HG03469 (cell line): ENCODE measurements at regions not wholly inside any gene's neighbourhood (a gene's known extent, or its start where the extent isn't known, plus 50 kb on each side); places are given as distances from the start of the nearest gene placed in this dataset.
"Not testable (repeated sequence)": the region's sequence is repeated elsewhere in the genome, so short reads cannot be mapped to it uniquely, and the experiment has no call there.

ENCODE experiments used
- ATAC-seq: cut with Tn5 transposase; IDR thresholded peaks from one replicate; pipeline ENCODE4 v1.9.1; 2021; ENCODE audit warnings: mild to moderate bottlenecking, moderate library complexity, moderate number of reproducible peaks; ENCODE audit not compliant: unreplicated experiment

DNA sequence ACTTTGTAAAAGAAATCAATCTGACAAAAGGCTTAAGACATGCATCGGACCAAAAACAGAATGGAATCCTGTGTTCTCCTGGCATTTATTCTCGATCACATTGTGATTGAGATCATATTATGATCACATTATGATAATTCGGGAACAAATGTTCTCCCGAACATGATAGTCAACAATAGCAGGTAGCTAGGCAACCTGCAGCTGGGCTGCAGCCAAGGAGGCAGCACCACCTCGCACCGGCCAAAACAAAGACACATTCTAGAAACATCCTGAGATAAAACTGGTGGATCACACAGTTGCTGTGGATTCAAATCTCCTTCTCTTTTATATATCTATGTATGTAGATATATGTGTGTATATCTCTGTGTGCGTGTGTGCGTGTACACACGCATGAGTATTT is 480.6 kb upstream of the CYLC2 start:
- no peak for ATAC-seq

DNA sequence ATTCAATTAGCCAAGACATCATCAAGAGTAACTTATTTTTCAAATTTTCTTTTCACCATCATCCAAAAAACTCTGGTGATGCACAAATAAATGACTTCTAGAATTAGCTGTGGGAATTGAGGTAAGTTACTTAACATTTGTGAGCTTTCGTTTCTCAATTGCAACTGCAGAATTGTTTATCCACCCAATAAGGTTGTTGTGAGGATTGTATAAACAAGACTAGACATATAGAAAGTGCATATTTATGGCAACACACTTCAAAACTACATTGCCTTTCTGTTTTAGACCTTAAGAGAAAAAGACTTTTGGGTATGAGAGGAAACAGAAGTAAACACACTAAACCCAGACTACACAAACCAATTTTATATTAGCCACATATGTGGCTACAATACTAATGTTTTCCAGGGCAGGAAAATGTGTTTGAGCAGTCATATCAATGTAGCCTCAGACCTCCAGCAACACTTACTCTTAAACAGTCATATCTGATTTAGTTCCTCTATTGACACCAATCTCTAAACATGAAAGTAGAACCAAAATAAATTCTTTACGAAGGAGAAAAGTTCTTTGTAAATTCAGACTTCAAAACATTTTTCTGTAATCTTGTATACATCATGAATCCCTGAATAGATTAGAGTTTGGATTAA is 488.0 kb upstream of the CYLC2 start:
- ATAC-seq = no peak

GRCh38 chr9:102506406-102506805 is 488.7 kb upstream of the CYLC2 start:
- ATAC-seq = no peak

GRCh38 chr9:102499468-102499867 is 495.7 kb upstream of the CYLC2 start:
- ATAC-seq = no peak

DNA sequence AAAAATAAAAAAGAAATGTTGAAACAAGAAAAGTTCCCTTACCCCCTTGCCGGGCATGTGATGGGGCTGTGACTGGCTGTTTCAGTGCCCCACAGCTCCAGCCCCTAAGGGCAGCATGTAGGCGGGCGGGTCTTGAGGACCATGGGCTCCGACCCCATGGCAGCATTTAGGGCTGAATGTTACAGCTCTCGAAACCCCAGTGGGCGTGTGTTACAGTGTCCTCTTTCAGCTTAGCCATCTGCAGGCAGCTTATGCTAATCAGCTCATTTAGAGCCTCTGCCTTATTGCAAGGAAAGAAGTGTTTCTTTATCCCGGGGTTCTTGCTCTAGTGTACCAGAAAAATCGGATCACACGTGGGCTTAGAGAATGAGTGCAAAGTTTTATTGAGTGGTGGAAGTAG is 497.4 kb upstream of the CYLC2 start:
- no peak for ATAC-seq

- ATAC-seq = not testable (repeated sequence)
Measured at GRCh38 chr9:102486976-102487375, 508.2 kb upstream of the CYLC2 start.

GRCh38 chr9:102483651-102484050 is 511.5 kb upstream of the CYLC2 start:
- no peak for ATAC-seq

- ATAC-seq = no peak
Measured at GRCh38 chr9:102482776-102483175, 512.4 kb upstream of the CYLC2 start.

DNA sequence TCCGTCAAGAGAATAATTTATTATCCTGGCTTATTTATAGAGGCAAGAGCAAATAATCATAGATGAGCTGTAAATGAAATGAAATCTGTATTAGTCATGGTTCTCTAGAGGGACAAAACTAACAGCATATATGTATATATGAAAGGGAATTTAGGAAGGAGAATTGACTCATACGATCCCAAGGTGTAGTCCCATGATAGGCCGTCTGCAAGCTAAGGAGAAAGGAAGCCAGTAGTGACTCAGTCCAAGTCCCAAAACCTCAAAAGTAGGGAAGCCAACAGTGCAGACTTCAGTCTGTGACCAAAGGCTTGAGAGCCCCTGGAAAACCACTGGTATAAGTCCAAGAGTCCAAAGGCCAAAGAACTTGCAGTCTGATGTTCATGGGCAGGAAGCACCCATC is 515.9 kb upstream of the CYLC2 start:
- no peak for ATAC-seq

DNA sequence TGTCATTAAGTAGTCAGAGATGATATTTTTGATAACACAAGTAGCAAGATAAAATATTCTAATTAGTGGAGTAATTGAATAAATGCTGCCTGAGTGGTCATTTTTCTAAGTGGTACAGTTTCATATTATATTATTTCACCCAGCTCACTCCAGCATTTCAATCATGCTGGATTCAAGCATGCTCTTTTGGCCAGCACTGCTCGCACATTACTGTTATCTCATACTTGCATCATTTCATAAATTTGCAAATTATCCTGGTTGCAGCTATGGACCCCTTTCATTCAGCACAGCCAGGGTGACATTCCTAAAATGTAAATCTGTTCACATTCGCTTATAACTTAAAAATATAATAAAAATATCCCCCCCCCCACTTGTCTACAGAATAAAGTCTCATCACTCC is 520.8 kb upstream of the CYLC2 start:
- ATAC-seq = no peak

- not testable (repeated sequence) for ATAC-seq
Measured at GRCh38 chr9:102469430-102469829, 525.7 kb upstream of the CYLC2 start.

- ATAC-seq = no peak
Measured at GRCh38 chr9:102461156-102461819, 533.8 kb upstream of the CYLC2 start.

DNA sequence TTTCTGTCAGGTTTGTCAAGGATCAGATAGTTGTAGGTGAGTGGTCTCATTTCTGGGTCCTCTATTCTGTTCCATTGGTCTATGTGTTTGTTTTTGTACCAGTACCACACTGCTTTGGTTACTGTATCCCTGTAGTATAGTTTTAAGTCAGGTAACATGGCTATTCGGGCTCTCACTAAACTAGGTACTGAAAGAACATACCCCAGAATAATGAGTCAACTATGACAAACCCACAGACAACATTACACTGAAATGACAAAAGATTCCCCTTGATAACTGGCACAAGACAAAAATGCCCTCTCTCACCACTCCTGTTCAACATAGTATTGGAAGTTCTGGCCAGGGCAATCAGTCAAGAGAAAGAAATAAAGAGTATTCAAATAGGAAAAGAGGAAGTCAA is 535.3 kb upstream of the CYLC2 start:
- ATAC-seq = no peak

DNA sequence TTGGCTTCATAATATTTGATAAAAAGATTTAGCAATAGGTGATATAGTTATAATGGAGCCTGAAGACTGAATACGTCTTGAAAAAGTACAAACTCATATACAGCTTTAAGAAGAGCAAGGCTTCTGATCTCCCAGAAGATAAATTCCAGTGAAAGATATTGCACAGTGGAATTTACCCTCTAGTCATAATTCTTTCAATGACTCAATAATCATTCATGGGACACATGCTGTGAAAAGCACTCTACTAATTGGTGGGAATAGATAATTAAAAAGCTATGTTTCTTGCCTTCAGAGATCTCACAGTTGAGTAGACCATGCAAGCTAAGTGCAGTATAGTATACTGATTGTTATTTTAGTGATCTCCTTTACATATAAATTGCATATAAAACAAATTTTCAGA is 538.6 kb upstream of the CYLC2 start:
- ATAC-seq = no peak

GRCh38 chr9:102445906-102446305 is 549.2 kb upstream of the CYLC2 start:
- ATAC-seq = no peak

DNA sequence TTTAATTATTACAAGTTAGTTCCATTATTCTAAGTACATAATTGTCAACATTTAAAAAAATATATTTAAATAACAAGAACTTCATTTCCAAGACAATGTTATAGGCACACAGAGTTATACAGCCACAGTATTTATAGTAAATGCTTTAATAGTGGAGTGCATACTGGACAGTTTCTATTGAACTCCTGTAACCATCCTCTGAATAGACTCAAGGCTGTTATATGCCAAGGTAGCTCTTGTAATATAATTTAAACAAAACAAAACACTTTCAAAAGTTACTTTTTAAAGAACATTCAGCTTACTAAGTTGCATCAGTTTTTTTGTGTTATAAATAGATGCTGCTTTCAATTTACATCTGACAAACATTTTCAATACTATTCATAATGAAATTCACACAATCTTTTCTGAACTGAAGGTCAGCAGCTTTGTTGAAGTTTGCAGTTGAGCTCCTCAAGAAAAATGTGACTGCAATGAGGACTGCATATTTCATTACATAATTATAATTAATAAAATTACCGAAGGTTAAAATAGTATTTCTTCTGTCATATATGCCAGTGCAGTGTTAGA is 549.9 kb upstream of the CYLC2 start:
- ATAC-seq = no peak

DNA sequence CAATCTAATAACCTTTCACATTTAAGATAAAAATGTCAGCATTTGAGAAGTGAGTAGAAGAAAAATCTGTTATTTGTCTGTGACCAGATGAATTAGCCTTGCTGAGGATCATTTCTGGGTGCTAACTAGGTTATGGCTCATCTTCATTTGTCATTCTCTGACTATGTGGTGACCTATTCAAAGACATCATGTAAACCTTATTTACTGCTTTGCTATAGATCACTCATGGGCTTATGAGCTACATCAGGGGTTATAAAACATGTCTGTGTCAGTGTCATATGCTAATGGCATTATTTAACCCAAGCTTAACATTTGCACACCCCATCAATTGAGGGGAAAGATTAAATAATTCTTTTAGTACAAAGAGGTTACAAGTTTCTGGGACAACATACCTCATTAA is 555.5 kb upstream of the CYLC2 start:
- ATAC-seq = no peak

GRCh38 chr9:102436599-102436998 is 558.5 kb upstream of the CYLC2 start:
- ATAC-seq = not testable (repeated sequence)

GRCh38 chr9:102435427-102435826 is 559.7 kb upstream of the CYLC2 start:
- ATAC-seq = no peak

GRCh38 chr9:102434545-102434944 is 560.6 kb upstream of the CYLC2 start:
- ATAC-seq = no peak

GRCh38 chr9:102428305-102428704 is 566.8 kb upstream of the CYLC2 start:
- ATAC-seq = no peak

GRCh38 chr9:102416251-102416650 is 578.9 kb upstream of the CYLC2 start:
- not testable (repeated sequence) for ATAC-seq
